Anterior cingulate cortex (tissue), 58 donors: ENCODE measurements at regions not wholly inside any gene's neighbourhood (a gene's known extent, or its start where the extent isn't known, plus 50 kb on each side); places are given as distances from the start of the nearest gene placed in this dataset.
A peak's percentile ranks its signal among the peaks of the same experiment; 100 is the strongest.

Experiments used
- DNase-seq, 58 donors: peaks; one replicate each; lab custom pipeline; 2025; lab: John Stamatoyannopoulos, UW

GRCh38 chr2:57886161-57886786 is 160.3 kb upstream of the VRK2 start:
- DNase-seq = no peak

DNA sequence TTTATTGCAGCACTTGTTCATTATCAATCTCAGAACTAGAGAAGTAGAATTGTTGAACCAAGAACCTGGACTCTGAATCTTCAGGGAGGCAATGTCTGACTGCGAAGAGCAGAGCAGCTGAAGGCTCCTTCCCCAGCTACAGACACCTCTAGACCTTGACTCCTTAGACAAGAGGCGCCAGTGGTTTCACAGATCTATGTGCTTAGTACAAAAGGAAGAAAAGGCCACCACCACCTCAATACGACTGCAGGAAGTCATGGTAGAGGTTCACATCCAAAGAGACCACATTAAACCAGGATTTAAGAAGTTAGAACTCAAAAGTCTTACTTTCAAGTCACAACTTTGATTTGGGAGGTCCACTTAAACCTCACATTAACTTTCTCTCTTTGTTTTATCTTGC is 158.1 kb upstream of the VRK2 start:
- DNase-seq = no peak

DNA sequence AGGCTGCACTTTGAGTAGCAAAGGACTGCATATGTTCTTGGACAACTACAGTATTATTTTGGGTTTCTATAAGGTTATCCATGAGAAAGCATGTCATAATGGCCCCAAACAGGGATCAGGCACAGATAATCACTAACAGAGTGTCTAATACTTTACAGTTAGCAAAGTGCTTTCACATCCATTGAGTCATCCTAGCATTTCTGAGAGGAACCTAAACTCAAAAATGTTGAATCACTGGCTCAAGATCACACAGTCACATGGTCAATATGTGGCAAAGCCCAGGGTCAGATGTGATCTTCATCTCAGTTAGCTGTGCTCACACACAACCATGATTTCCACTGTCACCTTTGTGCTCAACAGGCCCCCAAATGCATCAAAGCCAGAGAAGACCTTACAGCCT is 156.1 kb upstream of the VRK2 start:
- no peak for DNase-seq

DNA sequence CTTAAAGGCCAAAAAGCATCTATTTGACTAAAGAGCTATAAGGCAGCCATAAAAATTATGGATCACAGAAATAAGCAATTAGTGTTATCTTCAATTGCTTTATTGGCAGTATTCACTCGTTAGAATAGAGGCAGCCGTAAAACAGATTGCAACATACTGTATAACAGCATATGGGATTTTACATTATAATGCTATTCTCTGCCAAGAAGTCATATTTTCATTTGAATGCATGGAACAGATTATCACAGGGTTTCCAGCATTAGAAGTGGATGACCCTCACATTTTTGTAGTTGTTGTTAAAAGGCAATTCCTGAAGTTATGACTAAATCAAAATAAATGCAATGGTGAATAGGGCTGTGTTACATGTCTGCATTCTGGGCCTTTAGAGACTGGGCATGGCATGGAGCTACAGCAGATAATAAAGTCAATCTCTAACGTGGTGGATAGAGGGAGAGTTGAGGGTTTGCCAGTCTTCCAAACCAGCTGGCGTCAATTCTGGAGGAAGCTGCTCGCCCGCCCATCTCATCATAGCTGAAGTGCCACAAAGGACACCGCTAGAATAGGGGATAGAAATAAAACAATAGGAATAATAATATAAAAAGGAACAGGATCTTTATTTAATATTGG is 155.4 kb upstream of the VRK2 start:
- no peak for DNase-seq

DNA sequence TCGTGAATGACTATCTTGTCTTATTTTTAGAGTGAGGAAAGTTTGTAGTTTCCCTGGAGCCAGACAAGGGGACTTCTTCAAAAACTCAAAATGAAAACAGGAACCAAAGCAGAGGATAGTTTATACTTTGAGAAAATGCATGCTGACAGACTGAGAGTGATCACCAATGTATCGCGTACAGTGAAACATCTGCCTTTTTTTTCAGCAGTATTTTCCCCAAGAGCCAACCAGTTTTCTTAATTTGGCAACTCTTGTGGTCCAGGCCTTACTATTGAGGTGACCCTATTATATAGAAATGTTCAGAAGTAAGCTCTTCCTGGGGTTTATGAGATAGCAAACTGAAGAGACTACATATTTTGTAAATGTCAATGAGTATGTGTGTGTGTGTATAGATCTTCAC is 153.7 kb upstream of the VRK2 start:
- DNase-seq = no peak

GRCh38 chr2:57893347-57893746 is 153.3 kb upstream of the VRK2 start:
- DNase-seq = no peak

DNA sequence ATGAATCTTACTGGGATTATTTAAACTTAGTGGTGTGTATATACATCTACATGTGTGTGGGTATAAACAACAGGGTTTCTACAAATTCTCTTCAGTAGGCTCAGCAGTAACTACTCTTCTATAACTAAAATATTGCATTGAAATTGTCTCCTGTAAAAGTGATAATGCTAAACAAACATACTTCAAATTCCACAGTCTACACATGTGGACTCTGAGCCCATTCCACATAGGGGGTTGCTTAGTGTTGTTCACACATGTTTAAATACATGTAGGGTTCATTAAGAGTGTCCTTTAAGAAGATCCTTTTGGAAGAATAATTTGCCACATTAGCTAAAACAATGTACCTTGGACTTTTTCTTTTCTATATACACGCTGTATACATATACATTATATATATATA is 152.8 kb upstream of the VRK2 start:
- DNase-seq = no peak

DNA sequence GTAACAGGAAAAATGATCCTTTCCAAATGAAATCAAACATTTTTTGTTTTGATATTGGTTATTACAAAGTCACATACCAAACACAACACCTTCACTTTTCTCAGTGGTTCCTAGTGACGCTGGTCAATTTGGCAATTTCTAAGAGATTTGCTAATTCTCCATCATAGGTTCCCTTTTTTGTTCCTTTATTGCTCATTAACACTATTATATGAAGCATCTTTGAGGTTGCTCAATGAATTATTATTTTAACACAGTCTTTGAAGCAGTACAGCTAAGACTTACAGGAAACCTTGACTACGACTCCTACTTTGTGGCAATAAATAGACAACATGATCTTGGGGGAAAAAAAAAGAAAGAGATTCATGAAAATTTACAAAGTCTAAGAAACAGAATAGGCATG is 152.2 kb upstream of the VRK2 start:
- no peak for DNase-seq

GRCh38 chr2:57897920-57898319 is 148.7 kb upstream of the VRK2 start:
- DNase-seq = no peak

DNA sequence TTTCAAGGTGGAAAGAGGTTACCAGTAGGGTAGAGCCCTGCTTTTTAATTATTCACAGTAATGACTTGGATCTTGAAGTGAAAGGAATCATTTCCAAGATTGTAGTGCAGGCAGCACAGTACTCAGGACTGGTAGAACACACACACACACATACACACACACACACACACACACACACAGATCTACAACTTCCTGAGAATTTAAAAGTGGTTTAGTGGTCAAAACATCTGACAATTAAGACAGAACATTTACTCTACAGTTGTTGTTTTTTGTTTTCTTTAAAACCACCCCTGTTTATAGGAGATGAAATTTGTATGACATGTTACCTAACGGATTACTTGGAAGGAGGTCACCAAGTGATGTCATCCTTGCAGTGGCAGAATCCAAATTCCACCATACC is 146.7 kb upstream of the VRK2 start:
- no peak for DNase-seq

GRCh38 chr2:57902578-57902977 is 144.0 kb upstream of the VRK2 start:
- no peak for DNase-seq

DNA sequence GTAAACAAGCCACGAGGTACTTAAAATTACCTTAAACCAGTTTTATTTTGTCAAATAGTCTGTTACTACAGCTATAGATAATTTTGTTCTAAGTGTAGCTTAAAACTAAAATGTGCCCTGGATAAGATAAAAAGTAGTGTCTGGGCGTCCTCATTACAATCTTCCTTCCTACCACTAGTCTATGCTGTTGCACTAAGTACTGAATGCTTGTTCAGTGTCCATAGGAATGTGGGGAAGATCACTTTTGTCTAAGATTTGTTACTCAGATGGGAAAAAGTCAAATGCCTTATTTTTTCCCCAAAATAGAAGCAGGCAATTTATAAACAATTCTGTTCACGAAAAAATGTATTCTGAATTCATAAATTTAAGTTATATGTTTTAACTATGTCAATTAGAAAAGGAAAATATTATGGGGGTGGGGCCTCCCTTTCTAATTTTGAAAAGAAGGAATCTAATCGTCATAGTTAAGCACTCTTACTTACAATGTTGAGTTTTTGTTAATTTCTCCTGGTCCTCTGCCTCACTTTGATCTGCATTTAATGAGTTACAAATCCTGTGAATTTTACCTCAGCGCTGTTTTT is 140.4 kb upstream of the VRK2 start:
- peak in 2 of 58 donors; percentile 28 to 61 for DNase-seq

GRCh38 chr2:57907411-57907810 is 139.2 kb upstream of the VRK2 start:
- DNase-seq = peak in 2 of 58 donors; percentile 29 to 54

- no peak for DNase-seq
These were observed 137.9 kb upstream of the VRK2 start for GRCh38 chr2:57908736-57909161.

DNA sequence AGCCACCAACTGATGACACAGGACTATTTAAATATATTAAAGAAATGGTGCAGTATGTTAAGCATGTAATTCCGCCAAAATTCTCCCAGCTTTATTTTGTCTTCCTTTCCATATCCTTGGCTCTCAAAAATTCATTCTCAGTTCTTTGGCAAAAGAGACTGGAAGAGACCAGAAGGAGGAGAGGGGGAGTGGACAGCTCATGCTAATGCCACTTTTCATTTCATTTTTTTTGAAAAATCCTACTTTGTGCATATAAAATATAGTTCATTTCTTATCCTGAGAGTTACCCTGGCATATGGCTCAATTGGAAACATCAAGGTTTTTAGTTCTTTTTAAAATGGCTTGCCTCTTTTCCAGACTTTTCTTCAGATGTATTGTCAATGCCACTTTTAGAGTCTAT is 128.5 kb upstream of the VRK2 start:
- peak in 2 of 58 donors; percentile 3 to 25 for DNase-seq

- no peak for DNase-seq
These were observed 126.2 kb upstream of the VRK2 start for GRCh38 chr2:57920342-57920939.

GRCh38 chr2:57934659-57935058 is 111.9 kb upstream of the VRK2 start:
- no peak for DNase-seq

GRCh38 chr2:57936216-57936615 is 110.4 kb upstream of the VRK2 start:
- no peak for DNase-seq

DNA sequence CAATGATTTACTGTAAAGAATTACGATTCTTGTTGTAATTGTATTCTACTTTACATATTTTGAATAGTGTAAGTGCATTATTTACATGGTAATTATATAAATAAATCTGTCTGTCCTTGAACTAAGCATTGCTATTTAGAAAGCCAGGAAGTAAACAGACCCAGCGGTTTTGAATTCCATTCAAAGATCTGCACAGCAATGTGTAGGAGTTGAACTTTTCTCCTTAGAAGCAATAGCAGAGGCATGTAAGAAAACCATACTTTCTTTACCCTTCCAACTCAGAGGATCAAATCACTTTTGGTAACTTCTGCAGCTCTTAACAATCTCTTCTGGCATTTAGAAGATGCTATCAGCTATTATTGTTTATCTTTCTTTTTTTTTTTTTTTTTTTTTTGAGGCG is 109.2 kb upstream of the VRK2 start:
- no peak for DNase-seq

DNA sequence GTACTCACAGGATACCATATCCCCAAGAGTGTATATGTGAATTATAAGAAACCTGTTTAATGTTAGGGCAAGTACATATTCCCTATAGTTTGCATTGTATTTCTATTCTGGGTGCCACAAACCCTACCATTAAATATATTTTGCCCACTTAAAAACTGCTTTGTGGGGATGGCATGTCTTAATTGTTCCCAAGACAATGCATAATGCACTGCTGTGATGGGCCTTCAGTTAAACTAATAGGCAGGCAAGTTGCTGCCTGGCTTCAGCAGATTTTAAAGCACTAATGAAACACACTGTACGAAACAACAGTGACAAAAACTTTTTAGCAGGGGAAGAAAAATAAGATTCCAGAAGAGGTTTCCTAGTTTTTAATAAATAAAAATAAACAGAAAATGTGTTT is 104.8 kb upstream of the VRK2 start:
- DNase-seq = no peak

- no peak for DNase-seq
These were observed 103.3 kb upstream of the VRK2 start for GRCh38 chr2:57943315-57943714.

GRCh38 chr2:57947398-57947797 is 99.2 kb upstream of the VRK2 start:
- DNase-seq = no peak
